GM23338 (cell line): ENCODE measurements at regions not wholly inside any gene's neighbourhood (a gene's known extent, or its start where the extent isn't known, plus 50 kb on each side); places are given as distances from the start of the nearest gene placed in this dataset.

Experiments used
- ATAC-seq: fragments of 200-7000 bp; cut with Tn5 transposase; 3 replicates; pipeline ENCODE4 v1.9.1; 2020
- DNase-seq: peaks from one replicate; pipeline ENCODE4 v3.0.0-alpha.2; 2015; ENCODE audit warnings: low spot score
- H2AFZ ChIP-seq: fragments of 200-600 bp; sonication (generic); 2 replicates; pipeline ENCODE4 v1.8.0; 2016; ENCODE audit warnings: antibody characterized with exemption, mild to moderate bottlenecking, moderate library complexity
- H3F3A ChIP-seq: fragments of 200-600 bp; sonication (generic); replicated peaks from 2 replicates; pipeline ENCODE4 v1.8.0; 2017; ENCODE audit warnings: antibody characterized with exemption, mixed run types, low read depth
- H3K27ac ChIP-seq: fragments of 200-600 bp; sonication (generic); 2 replicates; pipeline ENCODE4 v1.6.1; 2016; ENCODE audit warnings: low read depth
- H3K27me3 ChIP-seq: fragments of 200-600 bp; sonication (generic); 2 replicates; pipeline ENCODE4 v1.8.0; 2016; ENCODE audit warnings: mild to moderate bottlenecking, mixed run types, moderate library complexity; ENCODE audit not compliant: insufficient read depth
- H3K36me3 ChIP-seq: fragments of 200-600 bp; sonication (generic); 2 replicates; pipeline ENCODE4 v1.8.0; 2016; ENCODE audit warnings: mild to moderate bottlenecking; ENCODE audit not compliant: insufficient read depth
- H3K4me1 ChIP-seq: fragments of 200-600 bp; sonication (generic); 2 replicates; pipeline ENCODE4 v1.8.0; 2016; ENCODE audit warnings: mild to moderate bottlenecking, moderate library complexity; ENCODE audit not compliant: insufficient read depth
- H3K4me2 ChIP-seq: fragments of 200-600 bp; sonication (generic); 2 replicates; pipeline ENCODE4 v1.7.1; 2017; ENCODE audit warnings: mixed run types
- H3K4me3 ChIP-seq: fragments of 200-600 bp; sonication (generic); 2 replicates; pipeline ENCODE4 v1.6.1; 2016; ENCODE audit warnings: mixed run types
- H3K79me2 ChIP-seq: fragments of 200-600 bp; sonication (generic); replicated peaks from 2 replicates; pipeline ENCODE4 v1.8.0; 2017; ENCODE audit warnings: mild to moderate bottlenecking; ENCODE audit not compliant: insufficient read depth
- H3K9me2 ChIP-seq: fragments of 200-600 bp; sonication (generic); 2 replicates; pipeline ENCODE4 v1.8.0; 2017; ENCODE audit not compliant: insufficient read depth
- H4K20me1 ChIP-seq: fragments of 200-600 bp; sonication (generic); replicated peaks from 2 replicates; pipeline ENCODE4 v1.8.0; 2017; ENCODE audit warnings: mild to moderate bottlenecking; ENCODE audit not compliant: insufficient read depth
- H3K27ac Mint-ChIP-seq: 2 replicates; pipeline ENCODE4 v1.8.0; 2020; ENCODE audit warnings: inconsistent platforms, mild to moderate bottlenecking, moderate library complexity, mixed read lengths
- H3K27me3 Mint-ChIP-seq: 3 replicates; pipeline ENCODE4 v1.8.0; 2022; ENCODE audit warnings: low read depth, mild to moderate bottlenecking, moderate library complexity, mixed read lengths, inconsistent platforms; ENCODE audit not compliant: insufficient read depth, poor library complexity
- H3K36me3 Mint-ChIP-seq: 3 replicates; pipeline ENCODE4 v1.8.0; 2021; ENCODE audit warnings: low read depth, mild to moderate bottlenecking, inconsistent platforms, moderate library complexity, mixed read lengths
- H3K4me1 Mint-ChIP-seq: 3 replicates; pipeline ENCODE4 v1.8.0; 2020; ENCODE audit warnings: mild to moderate bottlenecking, inconsistent platforms, mixed read lengths
- H3K4me3 Mint-ChIP-seq: 3 replicates; pipeline ENCODE4 v1.8.0; 2021; ENCODE audit warnings: moderate library complexity, mild to moderate bottlenecking, inconsistent platforms, mixed read lengths
- H3K9me3 Mint-ChIP-seq: 3 replicates; pipeline ENCODE4 v1.8.0; 2020; ENCODE audit warnings: moderate library complexity, mild to moderate bottlenecking, inconsistent platforms, mixed read lengths
- CREB1 ChIP-seq: fragments of 250-450 bp; sonication (Bioruptor Pico); IDR thresholded peaks from 2 replicates; pipeline ENCODE4 v1.5.0; 2020; ENCODE audit warnings: low read depth, mild to moderate bottlenecking, moderate library complexity
- EZH2 ChIP-seq: fragments of 200-600 bp; sonication (generic); IDR thresholded peaks from one replicate; pipeline ENCODE4 v1.8.0; 2017; ENCODE audit warnings: antibody characterized with exemption, mild to moderate bottlenecking, low read depth; ENCODE audit not compliant: unreplicated experiment
- EZH2phosphoT487 ChIP-seq: fragments of 200-600 bp; sonication (generic); IDR thresholded peaks from one replicate; pipeline ENCODE4 v1.8.1; 2018; ENCODE audit warnings: antibody characterized with exemption; ENCODE audit not compliant: unreplicated experiment
- JUNB ChIP-seq: IDR thresholded peaks from one replicate; pipeline ENCODE4 v1.6.1; 2016; ENCODE audit warnings: antibody characterized with exemption; ENCODE audit not compliant: unreplicated experiment
- NANOG ChIP-seq: IDR thresholded peaks from 2 replicates; pipeline ENCODE4 v1.6.1; 2016; ENCODE audit warnings: antibody characterized with exemption, borderline replicate concordance
- STAT1 ChIP-seq: IDR thresholded peaks from one replicate; pipeline ENCODE4 v1.6.1; 2016; ENCODE audit warnings: antibody characterized with exemption; ENCODE audit not compliant: unreplicated experiment
- ZNF114 ChIP-seq: fragments of 250-450 bp; sonication (Bioruptor Pico); IDR thresholded peaks from 2 replicates; pipeline ENCODE4 v1.5.0; 2020; ENCODE audit warnings: mild to moderate bottlenecking, moderate library complexity
- ZNF462 ChIP-seq: fragments of 250-450 bp; sonication (Bioruptor Pico); IDR thresholded peaks from 2 replicates; pipeline ENCODE4 v1.5.0; 2020; ENCODE audit warnings: mild to moderate bottlenecking, moderate library complexity
- TF ChIP-seq, protein P1 (sequence below): IDR thresholded peaks from 2 replicates; pipeline ENCODE4 v1.6.1; 2016; ENCODE audit warnings: antibody characterized with exemption

DNA sequence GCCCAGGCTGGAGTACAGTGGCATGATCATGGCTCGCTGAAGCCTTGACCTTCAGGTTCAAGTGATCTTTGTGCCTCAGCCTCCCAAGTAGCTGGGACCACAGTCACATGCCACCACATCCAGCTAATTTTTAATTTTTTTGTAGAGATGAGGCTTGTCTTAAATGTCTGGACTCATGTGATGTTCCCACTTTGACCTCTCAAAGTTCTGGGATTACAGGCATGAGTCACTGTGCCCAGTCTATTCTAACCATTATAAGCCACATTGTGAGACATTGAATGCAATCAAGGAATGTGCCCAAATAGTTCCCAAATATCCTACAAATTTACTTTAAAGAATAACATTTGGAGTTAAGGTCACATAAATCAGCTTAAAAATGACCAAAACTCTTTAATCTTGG, 130.7 kb upstream of the ARID2 start (continued):
- TF ChIP-seq ZNF462 (CRISPR knock-in tag) (no peak), JUNB (no peak), NANOG (no peak), EZH2phosphoT487 (no peak), EZH2 (no peak), STAT1 (no peak), CREB1 (no peak)

- Histone ChIP-seq H3K9me2 (0 out of 2 replicates have a peak, but pooled peaks cover 10% of the 10 kb centered on the region), H3K79me2 (no peaks in the 10 kb centered on the region), H3K4me3 (no peak overlapping the region), H3K4me1 (no peaks in the 10 kb centered on the region), H3K27me3 (no peaks in the 10 kb centered on the region), H3K4me2 (no peak overlapping the region), H4K20me1 (no peaks in the 10 kb centered on the region), H2AFZ (no peak overlapping the region), H3K36me3 (no peaks in the 10 kb centered on the region), H3K27ac (no peak overlapping the region), H3F3A (no peaks in the 10 kb centered on the region)
- no peaks in the 10 kb centered on the region for H3K4me1 Mint-ChIP-seq
- H3K4me3 Mint-ChIP-seq = no peak overlapping the region
- no peak overlapping the region for H3K27ac Mint-ChIP-seq
- H3K27me3 Mint-ChIP-seq = no peaks in the 10 kb centered on the region
- no peak for ATAC-seq
- DNase-seq = no peak
- H3K9me3 Mint-ChIP-seq = no peaks in the 10 kb centered on the region
- no peaks in the 10 kb centered on the region for H3K36me3 Mint-ChIP-seq
- TF ChIP-seq CREB1 (no peak), ZNF462 (CRISPR knock-in tag) (no peak), EZH2phosphoT487 (no peak), JUNB (no peak), STAT1 (no peak), NANOG (no peak), ZNF114 (CRISPR knock-in tag) (no peak)
- TF ChIP-seq, protein P1, sequence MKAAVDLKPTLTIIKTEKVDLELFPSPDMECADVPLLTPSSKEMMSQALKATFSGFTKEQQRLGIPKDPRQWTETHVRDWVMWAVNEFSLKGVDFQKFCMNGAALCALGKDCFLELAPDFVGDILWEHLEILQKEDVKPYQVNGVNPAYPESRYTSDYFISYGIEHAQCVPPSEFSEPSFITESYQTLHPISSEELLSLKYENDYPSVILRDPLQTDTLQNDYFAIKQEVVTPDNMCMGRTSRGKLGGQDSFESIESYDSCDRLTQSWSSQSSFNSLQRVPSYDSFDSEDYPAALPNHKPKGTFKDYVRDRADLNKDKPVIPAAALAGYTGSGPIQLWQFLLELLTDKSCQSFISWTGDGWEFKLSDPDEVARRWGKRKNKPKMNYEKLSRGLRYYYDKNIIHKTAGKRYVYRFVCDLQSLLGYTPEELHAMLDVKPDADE = no peak
Measured at GRCh38 chr12:45599196-45599595, 130.3 kb upstream of the ARID2 start.
